ENCODE measurements at regions not wholly inside any gene's neighbourhood (a gene's known extent, or its start where the extent isn't known, plus 50 kb on each side); places are given as distances from the start of the nearest gene placed in this dataset.

DNA sequence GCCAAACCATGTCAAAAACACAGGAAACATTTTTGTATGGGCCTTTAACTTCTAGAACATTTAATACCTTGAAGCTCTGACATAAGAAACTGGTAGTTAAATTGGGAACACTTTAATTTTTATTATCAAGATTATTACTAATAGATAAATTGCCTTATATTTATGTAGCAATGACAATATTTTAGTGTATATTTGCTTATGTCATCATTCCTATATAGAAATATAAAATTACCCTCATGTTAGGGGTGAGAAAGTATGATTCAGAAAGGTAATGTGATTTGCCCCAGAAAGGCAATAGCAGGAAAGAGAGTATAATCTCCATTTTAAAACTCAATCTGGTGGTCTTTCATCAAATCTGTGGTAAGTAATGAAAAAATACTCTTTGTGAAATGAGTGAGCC, 147.4 kb downstream of the IL15 start:
- DNase-seq (ENCODE audit: low spot score) = no peak

DNA sequence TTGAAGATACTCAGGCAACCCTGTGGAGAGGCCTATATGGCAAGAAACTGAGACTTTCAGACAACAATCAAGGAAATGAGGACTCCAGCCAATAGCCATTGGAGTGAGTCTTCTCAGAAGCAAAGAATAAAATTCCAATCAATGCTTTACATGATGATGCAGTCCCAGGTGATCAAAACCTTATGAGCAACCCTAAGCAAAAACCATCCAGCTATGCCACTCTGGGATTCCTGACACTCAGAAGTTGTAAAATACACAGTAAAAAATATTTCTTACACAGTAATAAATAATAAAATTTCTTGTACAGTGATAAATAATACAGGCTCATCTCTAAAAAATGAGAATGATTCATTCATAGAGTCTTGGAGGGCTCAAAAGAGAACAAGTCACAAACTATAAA, 150.6 kb downstream of the IL15 start:
- peak; percentile 22 for DNase-seq (ENCODE audit: low spot score)

- peak; percentile 16 for DNase-seq (ENCODE audit: low spot score)
These were observed 152.0 kb downstream of the IL15 start for GRCh38 chr4:141788169-141788915.

DNA sequence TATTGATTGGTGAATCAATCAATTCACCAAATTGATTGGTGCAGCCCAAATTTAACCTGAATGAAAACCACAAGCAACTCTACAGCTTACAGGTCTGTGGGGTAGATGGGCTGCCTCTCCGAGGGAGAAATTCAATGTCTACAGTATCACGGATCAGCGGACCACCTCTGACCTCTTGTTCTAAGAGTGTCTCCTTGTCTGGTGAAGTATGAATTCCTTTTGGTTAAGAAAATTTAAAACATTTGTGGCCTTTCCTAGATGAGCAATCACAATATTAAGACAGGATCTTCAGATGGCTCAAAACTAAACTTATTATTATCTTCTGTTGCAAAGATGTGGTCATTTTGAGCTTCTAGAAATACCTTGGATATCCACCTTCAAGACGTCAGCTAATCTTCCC, 153.3 kb downstream of the IL15 start:
- no peak for DNase-seq (ENCODE audit: low spot score)

GRCh38 chr4:141792164-141792563, 155.8 kb downstream of the IL15 start:
- no peak for DNase-seq (ENCODE audit: low spot score)

GRCh38 chr4:141797966-141798365, 161.6 kb downstream of the IL15 start:
- no peak for DNase-seq (ENCODE audit: low spot score)

GRCh38 chr4:141801558-141801957, 165.2 kb downstream of the IL15 start:
- no peak for DNase-seq (ENCODE audit: low spot score)

DNA sequence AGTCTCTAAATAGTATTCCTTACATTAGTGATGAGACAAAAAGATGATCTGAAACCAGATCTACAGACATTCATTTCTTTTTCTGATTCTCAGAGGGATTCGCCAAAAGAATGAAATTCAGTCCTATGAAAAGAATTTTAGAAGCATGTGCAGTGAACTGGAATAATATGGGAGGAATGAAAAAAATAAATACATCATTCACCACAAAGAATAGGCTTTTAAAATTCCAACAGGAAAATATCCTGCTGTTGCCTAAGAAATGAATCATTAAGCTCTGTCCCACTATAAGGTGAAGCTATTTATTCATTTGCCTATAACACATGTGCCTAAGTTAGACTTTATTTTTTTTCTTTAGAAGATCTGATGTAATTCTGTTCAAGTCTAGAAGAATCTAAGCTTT, 165.9 kb downstream of the IL15 start:
- peak; percentile 64 for DNase-seq (ENCODE audit: low spot score)

GRCh38 chr4:141804836-141805235, 168.5 kb downstream of the IL15 start:
- no peak for DNase-seq (ENCODE audit: low spot score)

DNA sequence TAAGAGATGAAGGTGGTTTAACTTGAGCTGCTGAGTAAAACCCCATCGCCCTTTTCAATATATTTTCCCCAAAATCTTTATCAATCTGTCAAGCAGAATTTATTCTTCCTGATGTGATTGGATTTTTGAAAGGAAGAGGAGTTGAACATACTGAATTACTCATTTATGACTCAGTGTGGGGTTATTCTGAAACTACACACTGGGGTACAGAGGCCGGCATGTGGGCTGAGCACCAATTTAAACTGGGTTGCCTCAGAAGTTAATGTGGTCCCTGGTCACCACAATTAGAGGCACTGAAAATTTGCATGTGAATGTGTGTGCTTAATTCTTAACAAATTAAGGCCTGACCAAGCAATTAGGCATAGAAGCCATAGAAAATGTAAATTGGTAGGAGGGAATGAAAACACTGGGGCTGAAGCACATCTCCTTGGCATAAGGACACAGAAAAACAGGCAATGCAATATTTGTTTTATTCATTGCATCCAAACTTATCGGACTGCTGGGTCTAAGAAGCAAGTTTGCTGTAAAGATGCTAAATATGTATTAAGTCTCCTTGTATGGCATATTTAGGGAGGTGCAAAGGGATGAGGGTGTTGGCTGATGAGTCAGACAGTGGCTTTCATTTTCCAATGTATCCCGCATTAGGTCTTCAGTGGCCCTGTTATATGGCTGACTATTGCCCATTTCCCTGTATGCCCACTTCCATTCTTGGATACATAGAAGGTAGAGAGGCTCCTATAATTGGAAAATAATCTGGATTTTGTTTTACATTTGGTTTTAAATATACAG, 170.9 kb downstream of the IL15 start:
- peak; percentile 29 for DNase-seq (ENCODE audit: low spot score)

DNA sequence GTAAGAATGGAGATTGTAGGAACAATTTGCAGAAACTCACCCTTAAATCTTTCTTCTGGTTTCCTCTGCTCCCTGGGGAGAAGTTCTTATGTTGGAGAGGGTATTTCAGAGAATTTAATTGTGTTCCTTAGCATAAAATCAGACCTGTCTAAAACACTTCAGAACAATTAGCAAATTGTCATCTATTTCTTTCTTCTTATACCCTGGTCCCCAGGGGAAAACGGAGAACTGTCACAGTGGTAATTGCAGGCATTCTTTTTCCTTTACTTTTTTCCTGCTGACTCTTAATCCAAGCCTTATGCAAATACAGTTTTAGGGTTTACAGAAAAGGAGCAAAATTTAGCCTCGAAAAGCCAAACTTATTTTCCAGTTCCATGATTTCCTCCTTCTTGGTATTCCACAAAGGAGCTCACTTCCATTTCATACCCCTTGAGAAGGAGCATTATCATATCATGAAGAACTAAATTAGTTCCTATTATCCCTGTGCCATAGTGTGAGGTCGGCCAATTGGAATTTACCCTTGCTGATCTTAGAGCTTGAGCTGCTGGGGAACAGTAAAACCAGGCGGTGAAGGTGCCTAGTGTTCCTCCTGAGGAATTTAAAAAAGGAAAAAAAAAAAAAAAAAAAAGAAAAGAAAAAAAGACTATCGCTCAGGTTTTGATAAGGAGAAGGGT, 173.8 kb downstream of the IL15 start:
- no peak for DNase-seq (ENCODE audit: low spot score)

DNA sequence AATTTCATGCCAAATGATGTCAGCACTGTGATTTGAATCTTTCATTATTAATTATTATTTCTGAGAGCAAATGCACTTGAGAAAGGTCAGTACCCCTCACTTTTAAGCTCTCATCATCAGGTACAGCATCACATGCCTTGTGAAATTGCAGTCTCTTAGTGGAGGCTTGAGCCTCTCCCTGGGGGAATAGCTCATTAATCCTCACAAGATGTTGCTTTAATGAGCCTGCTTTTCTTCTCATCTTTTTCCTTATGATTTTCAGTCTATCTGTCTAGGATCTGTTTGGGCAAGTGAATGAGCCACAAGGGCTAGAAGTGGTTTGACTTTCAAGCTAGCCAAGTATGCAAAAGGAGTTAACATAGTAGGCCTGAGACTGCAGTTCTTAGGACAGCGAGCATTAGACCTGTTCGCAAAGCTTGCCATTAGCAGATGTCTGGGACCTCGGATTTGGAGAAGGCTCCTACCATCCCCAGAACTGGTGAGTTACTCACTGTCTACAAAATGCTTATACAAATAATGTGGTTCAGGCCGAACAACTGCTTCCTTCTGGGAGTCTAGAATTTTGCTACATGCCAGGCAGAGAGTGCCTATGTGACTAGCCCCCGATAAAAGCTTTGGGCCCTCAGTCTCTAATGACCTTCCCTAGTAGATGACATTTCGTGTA, 174.5 kb downstream of the IL15 start:
- DNase-seq (ENCODE audit: low spot score) = no peak

GRCh38 chr4:141812158-141812557, 175.8 kb downstream of the IL15 start:
- DNase-seq (ENCODE audit: low spot score) = no peak

DNA sequence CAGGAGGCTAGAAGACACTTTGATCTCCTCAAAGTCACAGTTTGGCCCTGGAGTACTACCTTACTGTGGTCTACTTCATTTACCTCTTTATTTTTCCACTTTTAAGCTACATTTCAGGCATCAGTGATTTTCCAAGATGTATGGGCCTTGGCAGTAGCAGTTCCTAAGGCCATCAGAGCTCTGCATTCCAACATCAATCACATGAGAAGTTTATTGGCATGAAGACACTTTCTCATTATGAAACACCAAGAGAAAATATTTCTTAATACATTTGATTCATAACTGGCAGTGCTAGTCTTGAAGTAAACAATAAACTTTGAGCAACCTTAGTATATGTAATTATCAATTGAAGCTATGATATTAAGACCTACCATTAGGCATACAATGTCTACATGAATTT, 178.1 kb downstream of the IL15 start:
- DNase-seq (ENCODE audit: low spot score) = peak; percentile 12

GRCh38 chr4:141815646-141816045, 179.3 kb downstream of the IL15 start:
- no peak for DNase-seq (ENCODE audit: low spot score)

DNA sequence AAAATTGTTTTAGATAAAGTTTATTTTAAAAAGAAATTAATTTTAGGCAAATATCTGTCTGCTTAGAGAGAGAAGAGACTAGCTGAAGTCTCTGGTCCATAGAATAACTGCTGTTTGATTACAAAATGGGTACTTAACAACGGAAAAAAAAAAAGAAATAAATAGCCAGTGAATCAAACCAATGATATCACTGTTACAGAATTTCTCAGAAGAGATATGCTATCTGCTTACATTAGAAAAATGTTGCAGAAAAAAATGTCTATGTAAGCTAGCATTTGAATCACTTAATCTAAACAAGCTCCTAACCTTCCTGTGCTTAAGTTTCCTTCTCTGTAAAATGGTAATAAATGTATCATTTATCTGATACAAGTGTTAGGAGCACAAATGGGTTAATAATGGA, 189.9 kb downstream of the IL15 start:
- DNase-seq (ENCODE audit: low spot score) = no peak

DNA sequence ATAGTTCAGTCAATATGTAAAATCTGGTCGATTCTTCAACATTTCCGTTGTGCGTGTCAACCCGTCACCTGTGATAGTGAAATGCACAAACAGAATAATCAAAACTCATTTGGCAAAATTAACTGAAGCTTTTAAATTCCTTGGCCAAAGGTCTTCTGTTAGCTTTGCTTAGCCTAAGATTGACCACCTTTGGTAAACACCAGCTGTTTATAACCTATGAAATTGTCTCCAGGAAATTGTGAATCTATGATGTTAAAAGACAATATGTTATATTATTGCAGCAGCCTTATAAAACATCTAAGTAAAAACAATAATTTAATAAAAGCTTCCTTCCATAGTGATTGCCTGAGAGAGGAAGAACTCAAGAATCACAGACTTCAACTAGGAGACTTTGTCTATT, 196.8 kb downstream of the IL15 start:
- DNase-seq (ENCODE audit: low spot score) = no peak

- no peak for DNase-seq (ENCODE audit: low spot score)
These were observed 204.1 kb downstream of the IL15 start for GRCh38 chr4:141840299-141840986.

- no peak for DNase-seq (ENCODE audit: low spot score)
These were observed 206.8 kb downstream of the IL15 start for GRCh38 chr4:141843136-141843535.

GRCh38 chr4:141845901-141846300, 209.5 kb downstream of the IL15 start:
- no peak for DNase-seq (ENCODE audit: low spot score)

DNA sequence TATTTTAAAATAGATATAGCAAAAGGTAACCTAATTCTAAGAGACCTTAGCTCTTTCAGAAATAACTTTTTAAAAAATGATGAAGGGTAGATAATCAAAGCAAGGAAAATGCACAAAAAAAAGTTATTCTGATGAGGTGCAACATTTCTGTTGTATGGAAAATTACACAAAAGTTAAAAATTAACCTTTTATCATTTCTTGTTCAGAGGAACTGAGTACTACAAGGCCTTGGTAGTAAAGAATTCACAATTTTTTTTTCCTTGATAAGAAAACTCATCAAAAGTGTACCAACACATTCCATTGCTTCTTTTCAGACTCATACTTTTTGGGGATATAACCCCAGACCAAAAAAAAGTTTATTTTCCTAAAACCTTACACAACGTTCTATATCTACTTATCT, 213.0 kb downstream of the IL15 start:
- no peak for DNase-seq (ENCODE audit: low spot score)

DNA sequence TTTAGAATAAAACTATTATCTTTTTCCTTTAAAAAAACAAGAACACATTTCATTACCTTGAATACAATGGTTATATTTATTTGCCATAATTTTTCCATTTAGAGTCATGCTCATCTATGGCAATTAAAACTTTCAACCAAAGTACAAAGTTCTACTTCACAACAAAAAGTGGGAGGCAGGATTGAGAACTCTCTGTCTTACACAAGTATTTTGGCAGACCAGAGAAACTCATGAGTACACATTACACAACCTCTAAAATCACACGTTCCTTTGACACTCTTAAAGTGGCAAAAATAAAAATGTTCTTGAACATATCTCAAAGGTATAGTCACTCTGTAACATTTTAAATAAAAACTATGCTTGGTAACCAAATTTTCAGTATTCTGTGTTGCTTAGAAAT, 213.4 kb downstream of the IL15 start:
- DNase-seq (ENCODE audit: low spot score) = no peak
